T-helper 2 cell (primary cell): ENCODE measurements at regions not wholly inside any gene's neighbourhood (a gene's known extent, or its start where the extent isn't known, plus 50 kb on each side); places are given as distances from the start of the nearest gene placed in this dataset.

ENCODE experiments used
- DNase-seq, 5 experiments: peaks; one replicate each; pipeline versions ENCODE4 v3.0.0 to v3.0.0-alpha.2; 2012 to 2022

GRCh38 chr4:130361616-130362015 lies 1265.7 kb downstream of the C4orf33 start:
- no peak for DNase-seq

DNA sequence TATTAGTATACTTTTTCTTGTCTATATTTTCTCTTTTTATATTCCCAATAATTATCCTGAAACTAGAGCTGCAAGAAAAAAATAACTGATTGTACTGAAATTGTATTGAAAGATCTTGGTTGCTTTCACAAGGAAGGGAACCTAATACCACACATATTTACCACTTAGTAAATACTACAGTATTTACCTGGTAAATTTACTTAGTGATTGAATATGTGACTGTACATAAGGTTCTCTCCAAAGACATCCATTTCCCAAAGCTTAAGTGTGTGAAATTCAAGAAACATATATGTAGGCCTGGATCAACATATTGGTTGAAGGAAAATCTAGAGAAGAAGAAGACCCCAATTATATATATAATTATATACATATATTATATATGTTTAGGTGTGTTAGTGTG lies 1272.7 kb downstream of the C4orf33 start:
- DNase-seq = no peak

DNA sequence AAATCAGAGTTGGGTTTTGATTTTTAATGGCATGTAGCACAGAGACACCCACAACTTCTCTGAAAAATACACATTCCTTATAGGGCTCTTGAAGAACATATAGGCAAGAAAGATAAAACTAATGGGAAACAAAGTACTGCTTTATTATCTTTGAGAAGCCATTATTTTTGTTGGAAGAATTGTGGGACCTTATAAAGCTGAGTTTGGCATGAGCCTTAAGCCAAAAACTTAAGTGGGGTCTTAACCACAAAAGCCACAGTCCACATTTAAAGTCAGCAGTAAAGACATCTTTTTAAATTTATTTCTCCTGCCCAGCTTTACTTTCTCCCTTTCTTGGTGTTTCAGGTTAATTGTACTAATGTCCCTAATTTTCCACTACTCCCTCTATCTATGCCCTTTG lies 1297.3 kb downstream of the C4orf33 start:
- DNase-seq = no peak

DNA sequence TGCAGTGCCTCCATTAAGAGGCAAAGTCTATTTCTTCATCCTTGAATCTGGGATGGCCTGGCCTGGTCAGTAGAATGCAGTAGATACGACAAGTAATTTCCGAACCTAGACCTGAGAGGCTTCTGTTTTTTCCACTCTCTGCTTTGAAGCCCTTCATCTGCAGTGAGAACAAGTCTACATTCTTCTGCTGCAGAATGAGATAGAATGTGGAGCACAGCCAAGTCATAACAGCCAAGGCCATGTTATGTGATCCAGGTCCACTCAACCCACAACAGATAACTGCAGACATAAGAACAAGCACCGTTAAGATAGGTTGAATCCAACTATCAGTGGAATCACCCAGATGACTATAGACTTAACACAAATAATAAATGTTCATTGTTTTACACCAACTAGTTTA lies 1297.7 kb downstream of the C4orf33 start:
- no peak for DNase-seq

DNA sequence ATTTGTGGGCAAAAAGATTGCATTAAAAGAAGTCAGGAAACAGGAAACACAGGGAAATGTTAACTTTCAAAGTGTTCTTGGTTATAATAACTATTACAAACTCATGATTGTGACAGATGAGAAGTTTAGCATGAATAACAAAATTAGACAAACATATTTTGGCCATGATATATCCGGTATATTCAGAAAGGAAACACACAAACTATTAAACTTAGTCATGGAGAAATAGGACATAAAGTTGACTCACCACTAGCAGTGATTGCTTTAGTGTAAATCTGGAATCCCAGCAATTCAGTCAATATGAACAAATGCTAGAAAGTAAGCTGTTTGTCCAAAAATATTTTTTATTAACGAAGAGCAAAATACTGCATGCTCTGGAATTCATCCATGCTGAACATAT lies 1299.9 kb downstream of the C4orf33 start:
- DNase-seq = no peak

DNA sequence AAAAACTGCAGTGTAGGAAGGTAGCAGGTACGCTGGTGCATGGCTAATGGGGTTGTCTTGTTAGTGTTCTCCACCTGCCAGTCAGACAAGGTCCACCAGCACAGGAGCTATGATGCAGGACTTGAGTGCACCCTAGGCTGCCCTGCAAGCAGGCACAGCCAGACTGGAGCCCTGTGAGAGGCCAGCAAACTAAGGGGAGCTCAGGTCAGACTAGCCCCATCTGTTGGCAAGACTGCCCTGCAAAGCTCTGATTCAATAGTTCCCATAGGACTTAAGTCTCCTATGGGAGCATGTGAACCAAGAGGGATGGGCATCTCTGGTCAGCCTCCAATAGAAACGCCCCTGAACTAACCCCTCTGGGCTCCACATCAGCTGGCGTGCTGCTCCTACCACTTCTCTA lies 1307.3 kb downstream of the C4orf33 start:
- DNase-seq = no peak

- DNase-seq = no peak
These were observed 1320.3 kb downstream of the C4orf33 start for GRCh38 chr4:130416228-130416627.

DNA sequence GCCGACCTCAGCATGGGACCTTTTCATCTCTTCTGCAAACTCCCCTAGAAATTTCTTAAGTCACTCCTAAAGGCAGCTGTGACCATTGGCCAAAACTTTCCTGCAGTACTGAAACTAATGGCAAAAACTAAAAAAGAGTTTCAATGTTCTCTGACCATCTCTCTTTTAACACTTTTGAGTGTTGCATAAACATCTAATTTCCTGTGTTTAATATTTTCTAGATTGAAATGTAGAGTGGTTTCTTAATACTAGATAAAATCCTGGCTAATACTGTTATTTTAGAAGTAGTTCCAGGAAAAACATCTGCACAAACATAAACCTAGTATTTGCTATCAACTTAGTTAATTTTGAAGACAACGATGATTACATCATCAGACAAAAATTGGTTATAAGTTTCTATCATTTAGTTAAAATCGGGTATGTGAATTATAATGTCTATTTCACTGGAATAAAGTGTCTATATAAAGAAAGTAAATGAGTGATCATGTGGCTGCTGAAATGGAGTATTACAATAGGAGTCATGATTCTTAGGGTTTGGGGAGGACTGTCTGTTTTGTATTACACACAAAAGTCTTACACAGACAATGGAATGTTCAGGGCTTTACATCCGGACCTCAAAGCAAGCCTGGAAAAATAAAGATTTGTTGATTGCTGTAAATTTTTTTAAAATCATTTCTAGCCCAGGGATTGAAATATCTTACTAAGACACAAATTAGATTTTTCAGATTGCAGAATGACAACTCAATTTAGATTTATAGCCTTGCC lies 1323.4 kb downstream of the C4orf33 start:
- no peak for DNase-seq

DNA sequence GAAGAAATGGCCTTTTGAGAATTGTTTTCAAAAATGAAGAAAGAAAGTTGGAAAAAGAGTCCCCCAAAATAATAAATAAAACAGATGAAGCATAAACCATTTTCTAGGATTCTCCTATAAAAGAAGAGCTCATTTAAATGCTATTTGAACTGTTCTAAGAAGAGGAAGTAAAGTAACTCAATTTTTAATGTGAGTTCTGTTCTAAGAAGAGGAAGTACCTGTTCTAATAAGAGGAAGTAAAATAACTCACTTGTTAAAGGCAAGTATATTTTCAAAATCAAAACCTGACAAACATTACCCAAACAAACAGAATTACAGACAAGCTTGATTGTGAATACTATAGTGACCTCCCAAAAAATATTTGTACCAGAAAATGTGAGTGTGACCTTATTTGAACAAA lies 1326.3 kb downstream of the C4orf33 start:
- no peak for DNase-seq

GRCh38 chr4:130424211-130424610 lies 1328.3 kb downstream of the C4orf33 start:
- no peak for DNase-seq

- DNase-seq = no peak
These were observed 1336.3 kb downstream of the C4orf33 start for GRCh38 chr4:130432289-130432688.

DNA sequence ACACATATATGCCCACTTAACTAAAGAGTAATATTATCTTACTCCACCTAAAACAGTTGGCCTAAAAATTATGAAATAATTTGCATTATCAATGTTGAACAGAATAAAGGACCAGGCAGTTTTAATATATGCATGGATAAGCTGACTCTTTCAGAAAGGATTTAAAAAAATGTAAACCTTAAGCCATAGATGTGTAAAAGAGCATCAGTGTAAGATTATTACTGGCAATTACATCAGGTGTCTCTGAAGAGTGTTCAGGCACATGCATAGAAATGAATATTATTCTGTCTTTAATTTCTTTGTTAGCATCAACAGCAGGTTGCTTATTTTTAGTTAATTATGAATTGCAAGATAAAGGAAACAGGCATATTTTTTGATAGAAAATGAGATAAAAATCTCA lies 1353.8 kb downstream of the C4orf33 start:
- DNase-seq = no peak

- no peak for DNase-seq
These were observed 1372.4 kb downstream of the C4orf33 start for GRCh38 chr4:130468340-130468739.

- no peak for DNase-seq
These were observed 1382.5 kb downstream of the C4orf33 start for GRCh38 chr4:130478406-130478805.

GRCh38 chr4:130479020-130479419 lies 1383.1 kb downstream of the C4orf33 start:
- DNase-seq = no peak

- no peak for DNase-seq
These were observed 1383.7 kb downstream of the C4orf33 start for GRCh38 chr4:130479674-130480073.

DNA sequence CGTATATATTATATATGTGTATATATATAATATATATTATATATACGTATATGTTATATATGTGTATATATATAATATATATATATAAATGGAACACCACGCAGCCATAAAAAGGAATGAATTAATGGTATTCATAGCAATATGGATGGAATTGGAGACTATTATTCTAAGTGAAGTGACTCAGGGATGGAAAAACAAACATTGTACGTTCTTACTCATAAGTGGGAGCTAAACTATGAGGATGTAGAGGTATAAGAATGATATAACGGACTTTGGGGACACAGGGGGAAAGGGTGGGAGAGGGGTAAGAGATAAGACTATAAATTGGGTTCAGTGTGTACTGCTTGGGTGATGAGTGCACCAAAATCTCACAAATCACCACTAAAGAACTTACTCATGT lies 1388.9 kb downstream of the C4orf33 start:
- no peak for DNase-seq

GRCh38 chr4:130485371-130485770 lies 1389.4 kb downstream of the C4orf33 start:
- no peak for DNase-seq

DNA sequence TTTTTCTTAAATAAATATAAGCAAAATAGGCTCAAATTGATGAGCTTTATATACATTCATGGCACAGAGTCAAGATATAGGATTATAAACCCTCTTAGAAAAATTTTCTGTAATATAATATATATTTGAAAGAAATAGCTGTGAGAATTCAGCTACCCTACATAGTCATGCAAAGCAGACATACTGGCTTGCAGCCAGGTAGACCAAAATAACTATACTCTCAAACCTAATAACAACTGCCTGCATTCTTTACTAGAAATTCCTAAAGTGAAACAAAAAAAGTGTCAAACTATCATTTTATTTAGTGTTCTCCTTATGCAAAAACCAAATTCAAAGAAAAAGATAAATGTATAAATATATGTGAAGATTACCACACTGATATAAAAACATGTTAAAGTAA lies 1390.2 kb downstream of the C4orf33 start:
- DNase-seq = no peak

- DNase-seq = no peak
These were observed 1390.9 kb downstream of the C4orf33 start for GRCh38 chr4:130486841-130487240.

DNA sequence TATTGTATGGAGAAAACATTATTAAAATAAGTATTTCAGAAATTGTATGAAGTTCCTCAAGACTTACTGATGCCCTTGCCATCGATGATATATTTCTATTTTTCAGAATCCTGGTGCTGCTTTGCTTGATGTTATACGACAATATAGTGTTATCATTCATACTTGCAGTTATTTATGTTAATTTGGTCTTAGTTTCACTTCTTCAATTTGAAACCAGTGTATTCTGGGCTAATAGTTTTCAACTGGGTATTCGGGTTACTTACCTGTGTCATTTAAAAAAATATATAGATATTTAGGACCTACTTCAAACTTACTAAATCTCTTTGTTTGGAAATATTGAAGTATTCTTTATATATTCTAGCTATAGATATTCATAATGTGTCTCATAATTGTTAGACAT lies 1414.7 kb downstream of the C4orf33 start:
- no peak for DNase-seq

- DNase-seq = no peak
These were observed 1415.8 kb downstream of the C4orf33 start for GRCh38 chr4:130511776-130512175.

- DNase-seq = no peak
These were observed 1428.1 kb downstream of the C4orf33 start for GRCh38 chr4:130524057-130524456.

GRCh38 chr4:130530505-130530904 lies 1434.6 kb downstream of the C4orf33 start:
- no peak for DNase-seq

- DNase-seq = no peak
These were observed 1438.7 kb downstream of the C4orf33 start for GRCh38 chr4:130534651-130535050.
